Aorta (tissue), 5 donors: ENCODE measurements at regions not wholly inside any gene's neighbourhood (a gene's known extent, or its start where the extent isn't known, plus 50 kb on each side); places are given as distances from the start of the nearest gene placed in this dataset.

Experiments
- ATAC-seq: fragments of 200-7000 bp; cut with Tn5 transposase; one replicate; pipeline ENCODE4 v1.9.1; 2022; ENCODE audit warnings: moderate library complexity; ENCODE audit not compliant: low FRiP score
- DNase-seq, 2 donors: peaks; one replicate each; pipeline ENCODE4 v3.0.0-alpha.2; 2020
- H3K27ac ChIP-seq, 2 donors: one replicate each; pipeline ENCODE4 v1.5.1; 2013; ENCODE audit warnings: low read length in 2 of 2, mild to moderate bottlenecking in 2 of 2, moderate library complexity in 2 of 2, control low read depth in 1 of 2, inconsistent platforms in 1 of 2, low read depth in 1 of 2
- H3K27me3 ChIP-seq, 2 donors: one replicate each; pipeline ENCODE4 v1.6.1; 2013; ENCODE audit warnings: control low read depth in 1 of 2, low read length in 1 of 2, mild to moderate bottlenecking in 1 of 2, moderate library complexity in 1 of 2; ENCODE audit not compliant: insufficient read depth in 2 of 2, control insufficient read depth in 1 of 2
- H3K36me3 ChIP-seq, 2 donors: one replicate each; pipeline ENCODE4 v1.6.1; 2013; ENCODE audit warnings: control low read depth in 1 of 2, low read length in 1 of 2, mild to moderate bottlenecking in 1 of 2; ENCODE audit not compliant: insufficient read depth in 2 of 2, control insufficient read depth in 1 of 2
- H3K4me1 ChIP-seq, 2 donors: one replicate each; pipeline ENCODE4 v1.6.1; 2013; ENCODE audit warnings: low read length in 2 of 2, control low read depth in 1 of 2, mild to moderate bottlenecking in 1 of 2, moderate library complexity in 1 of 2; ENCODE audit not compliant: insufficient read depth in 2 of 2, control insufficient read depth in 1 of 2
- H3K4me3 ChIP-seq, 2 donors: one replicate each; pipeline ENCODE4 v1.5.1; 2013; ENCODE audit warnings: low read length in 2 of 2, control low read depth in 1 of 2, mild to moderate bottlenecking in 1 of 2
- H3K9me3 ChIP-seq: one replicate; pipeline ENCODE4 v1.6.1; 2013; ENCODE audit warnings: mild to moderate bottlenecking, low read length; ENCODE audit not compliant: control insufficient read depth
- WGBS, 2 donors: extraction: QIAGEN DNeasy Blood & Tissue Kit; methylation state at CpG; one replicate each; pipeline ENCODE4 v1.1.7; 2013; 5-methylcytosine and 5-hydroxymethylcytosine counted together
- intact Hi-C, 2 donors: fragments of 100-400 bp; cut with DNase I; formaldehyde crosslinking; loops; one replicate each; pipeline versions ENCODE4 v1.14.2 to v1.15.0; 2022
- donor health status: healthy with polysubstance abuse.
- donor health status: Bipolar disorder and iron deficiency.
- donor health status: DM: no; HTN: no; CAD: no.
- donor health status: DM: no; HTN: no; CAD: no.
- donor health status: DM: yes; HTN: yes; CAD: no.

DNA sequence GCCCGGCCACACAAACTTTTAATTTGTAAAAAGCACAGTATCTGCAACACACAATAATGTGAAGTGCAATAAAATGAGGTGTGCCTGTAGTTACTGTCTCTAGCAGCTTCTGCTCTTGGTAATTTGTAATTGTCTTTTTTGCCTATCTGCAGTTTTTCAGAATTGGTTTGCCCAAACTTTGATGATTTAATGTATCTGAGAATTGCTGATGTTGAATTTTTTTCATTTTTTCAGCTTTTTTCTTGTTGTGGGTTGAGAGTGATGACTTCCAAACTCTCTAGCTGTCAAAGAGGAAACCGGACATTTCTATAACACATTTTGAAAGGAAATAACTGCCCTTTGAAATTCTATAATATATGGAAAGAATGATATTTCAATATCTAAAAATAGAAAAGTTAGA is 236.9 kb downstream of the RERGL start:
- Histone ChIP-seq H3K36me3 (no peaks in the 10 kb centered on the region), H3K4me3 (no peak overlapping the region), H3K4me1 (no peaks in the 10 kb centered on the region), H3K9me3 (no peaks in the 10 kb centered on the region), H3K27me3 (no peaks in the 10 kb centered on the region), H3K27ac (no peak overlapping the region)
- intact Hi-C loops, result loop anchor here (5.0 kb wide), 2 partner anchors 86 to 91 kb away; no protein-coding TSS in a partner anchor
- no peak for ATAC-seq
- WGBS, 2 donors, result 77 to 84% methylated on average over 2 of the region's 2 CpGs
- DNase-seq, result no peak

DNA sequence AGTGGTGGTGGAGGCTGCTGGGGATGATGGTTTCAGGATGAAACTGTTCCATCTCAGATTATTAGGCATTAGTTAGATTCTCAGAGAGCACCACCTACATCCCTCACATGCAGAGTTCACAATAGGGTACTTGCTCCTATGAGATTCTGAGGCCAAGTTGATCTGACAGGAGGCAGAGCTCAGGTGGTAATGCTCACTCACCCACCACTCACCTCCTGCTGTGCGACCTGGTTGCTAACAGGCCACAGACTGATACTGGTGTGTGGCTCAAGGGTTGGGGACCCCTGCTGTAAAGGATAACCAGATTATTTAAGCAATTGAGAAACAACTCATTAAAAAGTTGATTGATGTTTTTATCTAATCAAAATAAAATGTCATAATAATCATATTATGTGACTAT is 248.5 kb downstream of the RERGL start:
- Histone ChIP-seq H3K9me3 (no peaks in the 10 kb centered on the region), H3K4me1 (no peaks in the 10 kb centered on the region), H3K27me3 (no peaks in the 10 kb centered on the region), H3K36me3 (no peaks in the 10 kb centered on the region), H3K4me3 (no peak overlapping the region), H3K27ac (no peak overlapping the region)
- DNase-seq (no peak), ATAC-seq (no peak)
- 54 to 62% methylated on average over 1 of the region's 1 CpG for WGBS, 2 donors
- intact Hi-C loops, result no loop called here

DNA sequence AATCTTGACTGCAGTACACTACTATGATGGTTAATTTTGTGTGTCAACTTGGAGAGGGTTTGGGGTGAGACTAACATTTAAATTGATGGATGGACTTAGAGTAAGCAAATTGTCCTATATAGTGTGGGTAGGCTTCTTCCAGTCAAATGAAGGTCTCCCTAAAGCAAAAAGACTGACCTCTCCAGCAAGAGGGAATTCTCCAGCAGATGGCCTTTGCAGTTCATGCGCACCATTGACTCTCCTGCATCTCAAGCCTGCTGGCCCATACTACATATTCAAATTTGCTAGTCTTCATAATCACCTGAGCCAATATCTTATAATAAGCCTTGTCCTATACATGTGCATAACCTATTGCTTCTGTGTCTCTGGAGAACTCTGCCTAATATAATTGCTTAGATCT is 260.2 kb downstream of the RERGL start:
- Histone ChIP-seq H3K4me1 (no peaks in the 10 kb centered on the region), H3K4me3 (no peak overlapping the region), H3K9me3 (no peaks in the 10 kb centered on the region), H3K36me3 (no peaks in the 10 kb centered on the region), H3K27ac (no peak overlapping the region), H3K27me3 (no peaks in the 10 kb centered on the region)
- no peak for DNase-seq
- 91 to 92% methylated on average over 1 of the region's 1 CpG for WGBS, 2 donors
- intact Hi-C loops, result no loop called here
- no peak for ATAC-seq

DNA sequence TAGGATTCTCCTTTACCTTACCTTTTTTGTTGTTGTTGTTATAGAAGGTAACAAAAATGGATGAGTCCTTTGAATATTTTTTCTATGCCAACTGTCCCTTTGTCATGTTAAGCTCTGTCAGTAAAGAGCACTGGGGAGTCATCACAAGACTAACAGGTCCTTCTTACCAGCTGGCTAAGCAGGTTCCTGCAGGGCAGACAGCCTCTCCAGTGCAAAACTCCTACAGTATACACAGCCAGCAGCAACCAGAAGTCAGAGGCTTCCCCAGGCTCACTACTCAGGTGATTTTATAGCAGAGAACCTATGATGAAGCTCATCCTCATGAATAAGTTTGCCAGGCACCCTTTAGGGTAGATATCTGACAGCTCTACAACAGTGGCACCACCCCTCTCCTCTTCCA is 271.1 kb downstream of the RERGL start:
- intact Hi-C loops, result no loop called here

DNA sequence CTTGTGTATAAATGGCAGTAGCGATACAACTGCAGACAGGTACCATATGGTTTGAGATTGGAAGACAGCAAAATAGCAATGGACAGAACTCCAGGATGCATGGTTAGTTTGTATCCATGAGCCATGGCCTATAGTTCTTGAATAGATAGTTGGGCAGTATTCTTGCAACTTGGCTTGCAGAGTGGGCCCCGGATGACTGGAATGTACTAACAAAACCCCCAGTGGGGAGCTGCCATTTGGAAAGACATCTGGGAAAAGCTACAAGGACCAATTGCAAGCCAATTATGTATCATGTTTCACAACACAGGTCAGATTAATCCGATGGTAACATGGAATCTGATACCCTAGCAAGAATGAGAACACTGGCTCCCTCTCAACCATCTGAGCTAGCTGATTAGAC is 279.6 kb downstream of the RERGL start:
- Histone ChIP-seq H3K27me3 (no peaks in the 10 kb centered on the region), H3K4me3 (no peak overlapping the region), H3K4me1 (no peaks in the 10 kb centered on the region), H3K27ac (no peak overlapping the region), H3K36me3 (no peaks in the 10 kb centered on the region), H3K9me3 (peaks cover 11% of the 10 kb centered on the region)
- DNase-seq, result no peak
- no peak for ATAC-seq
- intact Hi-C loops, result no loop called here
- 54 to 61% methylated on average over 3 of the region's 3 CpGs for WGBS, 2 donors

More for the DNA sequence above, 271.1 kb downstream of the RERGL start:
- H3K4me1 ChIP-seq, result no peaks in the 10 kb centered on the region
- no peak overlapping the region for H3K27ac ChIP-seq
- H3K36me3 ChIP-seq, result no peaks in the 10 kb centered on the region
- no peak for ATAC-seq
- H3K9me3 ChIP-seq, result no peaks in the 10 kb centered on the region
- DNase-seq, result no peak
- no peaks in the 10 kb centered on the region for H3K27me3 ChIP-seq
- no peak overlapping the region for H3K4me3 ChIP-seq

DNA sequence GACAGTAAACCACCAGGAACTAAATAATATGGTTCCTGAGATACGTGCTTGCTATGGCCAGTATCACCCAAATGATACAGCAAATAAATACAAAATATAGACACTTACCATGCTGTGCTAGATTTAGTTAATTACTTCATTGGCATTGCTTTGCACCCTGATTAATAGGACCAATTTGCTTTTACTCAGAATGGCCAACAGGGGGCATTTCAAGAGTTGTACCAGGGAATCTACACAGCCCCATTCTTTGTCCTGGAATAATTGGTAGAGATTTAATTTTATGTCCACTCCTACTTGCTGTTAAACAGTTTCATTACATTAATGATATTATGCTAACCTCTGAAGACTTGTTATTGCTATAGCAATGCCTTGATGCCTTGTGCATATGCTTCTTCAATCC is 280.8 kb downstream of the RERGL start:
- DNase-seq, result no peak
- WGBS, 2 donors, result 52 to 61% methylated on average over 1 of the region's 1 CpG
- Histone ChIP-seq H3K4me1 (no peaks in the 10 kb centered on the region), H3K36me3 (no peaks in the 10 kb centered on the region), H3K4me3 (no peak overlapping the region), H3K27me3 (no peaks in the 10 kb centered on the region), H3K9me3 (peaks cover 11% of the 10 kb centered on the region), H3K27ac (no peak overlapping the region)
- intact Hi-C loops, result no loop called here
- ATAC-seq, result no peak

DNA sequence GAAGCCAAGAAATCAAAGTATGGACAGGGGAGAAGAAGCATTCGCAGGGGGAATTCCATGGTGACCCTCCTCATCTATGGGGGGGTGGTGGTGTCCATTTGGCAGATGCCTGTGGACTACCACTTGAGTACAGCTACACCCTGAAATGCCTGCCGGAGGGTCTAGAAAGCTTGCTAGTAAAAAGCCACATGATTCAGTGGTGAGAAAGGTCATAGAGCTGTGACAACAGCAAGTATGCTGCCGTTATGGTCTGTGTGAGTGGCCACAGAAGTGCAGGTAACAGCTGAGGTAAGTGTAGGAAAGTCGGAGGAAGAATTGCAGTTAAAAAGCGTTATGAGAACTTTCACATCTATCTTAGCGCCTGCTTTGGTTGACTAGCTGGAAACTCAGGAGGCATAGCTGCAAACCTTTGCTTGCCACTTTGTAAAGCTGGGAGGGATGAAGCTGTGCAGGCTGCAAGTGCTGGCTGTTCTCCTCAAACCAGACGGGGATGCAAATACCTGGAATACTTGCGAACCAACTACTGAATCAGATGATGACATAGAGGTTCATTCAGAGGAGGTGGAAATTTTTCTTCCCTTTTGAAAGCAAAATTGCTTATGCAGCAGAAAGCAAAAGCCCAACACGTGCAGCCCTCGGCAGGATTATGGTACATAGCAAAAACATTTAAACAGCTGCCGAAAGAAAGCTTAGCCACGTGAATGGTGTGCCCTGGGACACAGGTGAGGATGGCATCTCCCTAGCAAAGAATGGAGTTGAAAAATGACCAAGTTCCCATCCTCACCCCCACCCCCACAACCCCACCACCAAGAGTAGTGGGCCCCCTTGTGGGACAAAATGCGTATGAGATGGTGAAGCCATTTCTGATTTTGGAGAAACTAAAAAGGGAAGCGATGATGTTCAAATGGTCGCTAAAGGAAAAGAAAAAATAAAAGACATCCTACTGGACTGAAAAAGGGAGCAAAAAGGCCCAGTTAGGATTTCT is 287.0 kb downstream of the RERGL start:
- Histone ChIP-seq H3K4me1 (no peaks in the 10 kb centered on the region), H3K27ac (no peak overlapping the region), H3K4me3 (no peak overlapping the region), H3K36me3 (no peaks in the 10 kb centered on the region), H3K9me3 (no peaks in the 10 kb centered on the region), H3K27me3 (no peaks in the 10 kb centered on the region)
- WGBS, 2 donors, result 68 to 71% methylated on average over 15 of the region's 15 CpGs
- intact Hi-C loops, result no loop called here
- DNase-seq (no peak), ATAC-seq (no peak)

DNA sequence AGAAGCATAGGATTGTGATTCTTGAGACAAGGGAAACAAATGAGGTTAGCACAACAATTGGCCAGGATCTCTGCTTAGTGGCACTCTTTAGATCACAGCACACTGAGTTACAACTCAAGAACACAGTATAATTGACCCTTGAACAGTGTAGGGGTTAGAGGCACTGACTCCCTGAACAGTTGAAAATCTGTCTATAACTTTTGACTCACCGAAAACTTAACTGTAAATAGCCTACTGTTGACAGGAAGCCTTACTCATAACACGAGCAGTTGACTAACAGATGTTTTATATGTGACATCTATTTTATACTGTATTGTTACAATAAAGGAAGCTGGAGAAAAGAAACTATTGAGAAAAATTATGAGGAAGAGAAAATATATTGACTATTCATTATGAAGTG is 296.1 kb downstream of the RERGL start:
- Histone ChIP-seq H3K27ac (no peak overlapping the region), H3K4me1 (no peaks in the 10 kb centered on the region), H3K9me3 (no peaks in the 10 kb centered on the region), H3K27me3 (no peaks in the 10 kb centered on the region), H3K4me3 (no peak overlapping the region), H3K36me3 (no peaks in the 10 kb centered on the region)
- WGBS, 2 donors, result 37 to 55% methylated on average over 2 of the region's 2 CpGs
- ATAC-seq (no peak), DNase-seq (no peak)
- intact Hi-C loops, result no loop called here

DNA sequence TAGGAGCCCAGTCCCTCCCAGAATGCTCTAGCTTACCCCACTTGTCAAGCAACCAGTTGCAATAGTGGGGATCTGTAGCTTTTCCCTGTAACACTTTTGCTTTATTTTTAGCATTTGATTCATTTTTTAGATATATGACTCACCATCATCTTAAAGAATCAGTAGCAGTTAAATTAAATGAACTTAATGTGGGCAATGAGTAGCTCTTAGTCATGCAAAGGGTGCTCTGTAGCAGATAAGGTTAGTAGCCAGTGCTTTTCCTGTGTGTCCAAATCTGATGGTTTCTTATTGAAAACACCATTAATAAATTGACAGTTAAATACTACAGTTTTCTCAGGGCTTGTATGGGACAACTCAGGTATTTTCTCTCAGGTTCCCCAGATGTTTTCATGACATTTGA is 311.8 kb downstream of the RERGL start:
- no peaks in the 10 kb centered on the region for H3K4me1 ChIP-seq
- no peak for ATAC-seq
- intact Hi-C loops, result loop anchor here (5.0 kb wide), 2 partner anchors 84 to 89 kb away; no protein-coding TSS in a partner anchor

More for the DNA sequence above, 311.8 kb downstream of the RERGL start:
- no peak overlapping the region for H3K4me3 ChIP-seq
- no peak for DNase-seq
- no peaks in the 10 kb centered on the region for H3K36me3 ChIP-seq
- H3K27ac ChIP-seq, result no peak overlapping the region
- no peaks in the 10 kb centered on the region for H3K9me3 ChIP-seq
- no peaks in the 10 kb centered on the region for H3K27me3 ChIP-seq
